Uterus (tissue), 3 donors: ENCODE measurements at regions not wholly inside any gene's neighbourhood (a gene's known extent, or its start where the extent isn't known, plus 50 kb on each side); places are given as distances from the start of the nearest gene placed in this dataset.
"Not testable (repeated sequence)": the region's sequence is repeated elsewhere in the genome, so short reads cannot be mapped to it uniquely, and the experiment has no call there.

Source experiments
- DNase-seq, 2 donors: peaks; one replicate each; pipeline ENCODE4 v3.0.0-alpha.2; 2019 to 2020
- H3K27ac ChIP-seq, 2 donors: fragments of 200-600 bp; sonication (generic); 1 replicate in 1 of 2; 2 replicates in 1 of 2; pipeline ENCODE4 v1.5.1; 2016 to 2018
- H3K27me3 ChIP-seq, 2 donors: fragments of 200-600 bp; sonication (generic); one replicate each; pipeline ENCODE4 v1.5.1; 2018 to 2019; ENCODE audit warnings: control low read depth in 1 of 2
- H3K36me3 ChIP-seq, 2 donors: fragments of 200-600 bp; sonication (generic); one replicate each; pipeline ENCODE4 v1.5.1; 2019; ENCODE audit warnings: control low read depth in 1 of 2
- H3K4me1 ChIP-seq, 2 donors: fragments of 200-600 bp; sonication (generic); one replicate each; pipeline ENCODE4 v1.5.1; 2018 to 2019; ENCODE audit warnings: control low read depth in 1 of 2
- H3K4me3 ChIP-seq, 2 donors: fragments of 200-600 bp; sonication (generic); 1 replicate in 1 of 2; 2 replicates in 1 of 2; pipeline ENCODE4 v1.5.1; 2018 to 2019; ENCODE audit warnings: mild to moderate bottlenecking in 1 of 2
- H3K9me3 ChIP-seq, 2 donors: fragments of 200-600 bp; sonication (generic); one replicate each; pipeline ENCODE4 v1.5.1; 2019; ENCODE audit warnings: control low read depth in 1 of 2
- CTCF ChIP-seq, 4 experiments: fragments of 200-600 bp in 2 of 4; fragments of 450-650 bp in 2 of 4; sonication (generic) in 2 of 4; IDR thresholded peaks; one replicate each; pipeline ENCODE4 v1.5.1; 2016 to 2019; ENCODE audit warnings: antibody characterized with exemption in 4 of 4, mild to moderate bottlenecking in 2 of 4, moderate library complexity in 1 of 4
- POLR2A ChIP-seq, 2 donors: fragments of 450-650 bp; IDR thresholded peaks; one replicate each; pipeline ENCODE4 v1.6.1; 2016; ENCODE audit warnings: antibody characterized with exemption in 2 of 2, mild to moderate bottlenecking in 1 of 2, moderate library complexity in 1 of 2
- intact Hi-C: fragments of 100-400 bp; cut with DNase I; formaldehyde crosslinking; loops from one replicate; pipeline ENCODE4 v1.15.1; 2023; ENCODE audit warnings: low total_unique reads
- donor health status: DM: yes; HTN: yes; CAD: no.

DNA sequence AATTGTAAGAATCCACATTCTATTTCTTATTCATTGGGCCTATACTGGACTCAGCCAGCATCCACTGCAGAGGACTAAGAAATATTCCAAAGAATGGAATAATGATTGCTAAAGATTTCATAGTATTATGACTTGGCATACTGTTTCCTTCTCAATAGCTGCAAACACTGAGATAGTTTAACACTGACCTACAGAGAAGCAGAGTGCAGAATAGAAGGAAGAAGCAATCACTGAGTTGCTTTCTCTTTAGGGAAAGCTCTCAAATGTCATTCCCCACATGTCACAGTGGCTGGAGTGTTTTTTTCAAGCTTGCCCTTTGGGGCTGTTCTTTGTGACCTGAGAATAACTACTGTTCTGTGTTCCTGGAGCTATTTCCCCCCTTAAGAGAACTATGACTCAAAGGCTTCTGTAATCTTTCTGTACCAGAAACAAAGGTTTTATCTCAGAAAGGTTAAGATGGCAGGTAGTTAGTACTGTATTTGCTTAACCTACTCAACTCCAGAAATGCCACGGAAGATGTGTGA lies 243.6 kb upstream of the LUZP2 start:
- Histone ChIP-seq H3K27me3 (no peaks in the 10 kb centered on the region), H3K27ac (no peak overlapping the region), H3K36me3 (no peaks in the 10 kb centered on the region), H3K4me1 (no peaks in the 10 kb centered on the region), H3K4me3 (no peak overlapping the region), H3K9me3 (no peaks in the 10 kb centered on the region)
- TF ChIP-seq POLR2A (IDR thresholded peaks at IDR 0.05): no peak
- TF ChIP-seq CTCF (IDR thresholded peaks at IDR 0.05): no peak
- DNase-seq: no peak
- intact Hi-C loops: no loop called here

DNA sequence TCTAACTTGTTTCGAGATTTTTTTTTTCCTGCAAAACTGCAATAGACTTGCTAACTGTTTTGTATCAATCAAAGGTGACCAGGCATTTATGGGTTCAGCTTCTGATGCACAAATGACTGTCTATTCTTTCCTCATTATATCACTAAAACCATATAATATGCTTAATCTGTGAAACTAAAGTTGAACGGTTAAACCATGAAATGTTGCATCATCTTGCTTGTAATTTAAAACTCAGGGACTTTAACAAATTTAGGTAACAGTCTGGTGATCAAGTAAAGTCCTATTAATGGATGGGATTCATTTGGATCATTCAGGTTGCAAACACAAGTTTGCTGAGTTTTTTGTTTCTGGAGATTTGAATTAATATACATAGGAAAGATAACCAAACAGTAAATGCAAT lies 232.0 kb upstream of the LUZP2 start:
- no peak for TF ChIP-seq POLR2A (IDR thresholded peaks at IDR 0.05)
- no peak for TF ChIP-seq CTCF (IDR thresholded peaks at IDR 0.05)
- no peak for DNase-seq
- intact Hi-C loops: no loop called here
- H3K9me3 ChIP-seq: no peaks in the 10 kb centered on the region
- no peaks in the 10 kb centered on the region for H3K4me1 ChIP-seq
- H3K27me3 ChIP-seq: no peaks in the 10 kb centered on the region
- H3K36me3 ChIP-seq: no peaks in the 10 kb centered on the region
- H3K4me3 ChIP-seq: no peak overlapping the region
- no peak overlapping the region for H3K27ac ChIP-seq

DNA sequence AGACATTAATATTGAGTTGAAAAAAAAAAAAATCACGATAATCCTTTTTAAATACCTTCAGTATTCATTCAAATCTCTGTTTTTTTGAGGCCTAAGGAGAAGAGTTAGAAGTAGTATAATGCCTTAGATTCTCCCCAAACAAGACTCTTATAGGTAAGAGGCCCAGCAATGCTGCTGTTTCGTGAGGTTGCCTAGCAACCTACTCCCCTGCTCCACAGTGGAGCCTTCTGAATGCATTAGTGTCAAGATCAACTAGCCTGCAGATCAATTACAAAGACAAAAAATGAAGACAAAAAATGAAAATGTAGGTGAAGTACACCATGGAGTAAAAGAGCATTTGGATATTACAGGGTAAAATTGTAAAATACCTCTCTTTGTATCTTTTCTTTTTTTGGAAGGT lies 229.8 kb upstream of the LUZP2 start:
- Histone ChIP-seq H3K27ac (no peak overlapping the region), H3K36me3 (no peaks in the 10 kb centered on the region), H3K4me1 (no peaks in the 10 kb centered on the region), H3K9me3 (no peaks in the 10 kb centered on the region), H3K27me3 (no peaks in the 10 kb centered on the region), H3K4me3 (no peak overlapping the region)
- TF ChIP-seq POLR2A (IDR thresholded peaks at IDR 0.05) (no peak), CTCF (IDR thresholded peaks at IDR 0.05) (no peak)
- no peak for DNase-seq
- intact Hi-C loops: no loop called here

DNA sequence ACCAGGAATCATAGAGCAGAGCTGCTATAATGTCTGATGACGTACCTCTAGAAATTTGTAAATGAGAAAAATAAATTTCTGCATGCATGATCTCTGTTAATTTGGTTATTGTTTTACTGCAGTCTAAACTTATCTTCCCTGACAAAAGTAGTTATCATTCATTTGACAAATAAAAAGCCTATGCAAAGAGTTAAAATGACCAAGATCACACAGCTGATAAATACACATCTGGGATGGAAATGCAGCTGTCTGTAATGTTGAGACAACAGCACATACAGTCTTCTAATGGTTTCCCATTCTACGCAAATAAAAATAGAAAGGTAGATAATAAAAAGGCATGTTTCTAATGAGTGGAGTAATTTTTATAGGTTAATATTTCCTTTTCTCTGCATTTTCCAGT lies 225.1 kb upstream of the LUZP2 start:
- intact Hi-C loops: no loop called here
- no peak overlapping the region for H3K4me3 ChIP-seq
- no peaks in the 10 kb centered on the region for H3K9me3 ChIP-seq
- H3K36me3 ChIP-seq: no peaks in the 10 kb centered on the region
- DNase-seq: no peak
- H3K27me3 ChIP-seq: no peaks in the 10 kb centered on the region
- no peak overlapping the region for H3K27ac ChIP-seq
- no peak for TF ChIP-seq CTCF (IDR thresholded peaks at IDR 0.05)
- TF ChIP-seq POLR2A (IDR thresholded peaks at IDR 0.05): no peak
- H3K4me1 ChIP-seq: no peaks in the 10 kb centered on the region

- H3K36me3 ChIP-seq, H3K4me1 ChIP-seq, H3K27me3 ChIP-seq, H3K4me3 ChIP-seq, H3K27ac ChIP-seq, H3K9me3 ChIP-seq, intact Hi-C loops, DNase-seq: not testable (repeated sequence)
Observed at GRCh38 chr11:24274214-24274781, 222.6 kb upstream of the LUZP2 start.

- no peak for DNase-seq
- no peak overlapping the region for H3K27ac ChIP-seq
- H3K9me3 ChIP-seq: no peaks in the 10 kb centered on the region
- no peak overlapping the region for H3K4me3 ChIP-seq
- intact Hi-C loops: no loop called here
- H3K4me1 ChIP-seq: no peaks in the 10 kb centered on the region
- H3K27me3 ChIP-seq: no peaks in the 10 kb centered on the region
- no peak for TF ChIP-seq CTCF (IDR thresholded peaks at IDR 0.05)
- no peak for TF ChIP-seq POLR2A (IDR thresholded peaks at IDR 0.05)
- no peaks in the 10 kb centered on the region for H3K36me3 ChIP-seq
Observed at GRCh38 chr11:24286238-24286637, 210.6 kb upstream of the LUZP2 start.
